Loucy (cell line): ENCODE measurements at regions not wholly inside any gene's neighbourhood (a gene's known extent, or its start where the extent isn't known, plus 50 kb on each side); places are given as distances from the start of the nearest gene placed in this dataset.

Experiments used
- CTCF ChIP-seq: fragments of 200-600 bp; sonication (generic); conservative IDR thresholded peaks from 2 replicates; pipeline ENCODE4 v1.5.1; 2014; ENCODE audit warnings: mild to moderate bottlenecking, antibody characterized with exemption, low read length
- EZH2phosphoT487 ChIP-seq: fragments of 200-600 bp; IDR thresholded peaks from 2 replicates; pipeline ENCODE4 v1.6.1; 2018; ENCODE audit warnings: antibody characterized with exemption, mild to moderate bottlenecking, moderate library complexity, borderline replicate concordance

GRCh38 chr6:90654166-90654565 lies 67.3 kb upstream of the MAP3K7 start:
- TF ChIP-seq CTCF (no peak), EZH2phosphoT487 (no peak)
